ENCODE measurements at regions not wholly inside any gene's neighbourhood (a gene's known extent, or its start where the extent isn't known, plus 50 kb on each side); places are given as distances from the start of the nearest gene placed in this dataset.

GRCh38 chr1:96552451-96552850 is 169.1 kb upstream of the PTBP2 start:
- Histone ChIP-seq H3K36me3 (ENCODE audit: insufficient read depth, low read length) (no peaks in the 10 kb centered on the region), H3K4me3 (ENCODE audit: low read depth, low read length, poor library complexity, severe bottlenecking) (no peak overlapping the region), H3K4me2 (ENCODE audit: low read length) (no peak overlapping the region), H3K4me1 (ENCODE audit: insufficient read depth, low read length, poor library complexity, severe bottlenecking) (no peaks in the 10 kb centered on the region), H2AFZ (ENCODE audit: low read length) (no peak overlapping the region), H4K20me1 (ENCODE audit: insufficient read depth, low read length) (no peaks in the 10 kb centered on the region), H3K79me2 (ENCODE audit: insufficient read depth, low read depth, low read length) (no peaks in the 10 kb centered on the region), H3K9me2 (ENCODE audit: insufficient read depth, low read length) (no peaks in the 10 kb centered on the region), H3K27ac (ENCODE audit: low read depth, low read length, poor library complexity, severe bottlenecking) (no peak overlapping the region), H3K9me3 (ENCODE audit: low read length) (no peaks in the 10 kb centered on the region)
- intact Hi-C loops (cut with micrococcal nuclease; ENCODE audit: unreplicated experiment): no loop called here
- no peak for DNase-seq (ENCODE audit: low spot score)
- TF ChIP-seq CTCF (conservative IDR thresholded peaks at IDR 0.05; ENCODE audit: low read length) (no peak), EZH2phosphoT487 (IDR thresholded peaks at IDR 0.05; ENCODE audit: borderline replicate concordance, low read depth, low read length) (no peak)
- ChIA-PET POLR2A (no interaction called here), CTCF (ENCODE audit: unreplicated experiment) (no interaction called here)
- no TSS peak for BruUV-seq (replicated peaks)

- POLR2A ChIA-PET: interaction anchor here (0.7 kb wide), 1 partner anchor 10 kb away, joined by 3 read pairs; no protein-coding TSS in a partner anchor
- no peaks in the 10 kb centered on the region for H3K9me2 ChIP-seq (ENCODE audit: insufficient read depth, low read length)
- BruUV-seq (replicated peaks): no TSS peak
- TF ChIP-seq CTCF (conservative IDR thresholded peaks at IDR 0.05; ENCODE audit: low read length) (no peak), EZH2phosphoT487 (IDR thresholded peaks at IDR 0.05; ENCODE audit: borderline replicate concordance, low read depth, low read length) (no peak)
- CTCF ChIA-PET (ENCODE audit: unreplicated experiment): no interaction called here
- no peaks in the 10 kb centered on the region for H3K4me1 ChIP-seq (ENCODE audit: insufficient read depth, low read length, poor library complexity, severe bottlenecking)
- H2AFZ ChIP-seq (ENCODE audit: low read length): no peak overlapping the region
- no peaks in the 10 kb centered on the region for H3K36me3 ChIP-seq (ENCODE audit: insufficient read depth, low read length)
- no peaks in the 10 kb centered on the region for H3K79me2 ChIP-seq (ENCODE audit: insufficient read depth, low read depth, low read length)
- H3K4me3 ChIP-seq (ENCODE audit: low read depth, low read length, poor library complexity, severe bottlenecking): no peak overlapping the region
- no peak for DNase-seq (ENCODE audit: low spot score)
- no peak overlapping the region for H3K27ac ChIP-seq (ENCODE audit: low read depth, low read length, poor library complexity, severe bottlenecking)
- no peak overlapping the region for H3K4me2 ChIP-seq (ENCODE audit: low read length)
- intact Hi-C loops (cut with micrococcal nuclease; ENCODE audit: unreplicated experiment): no loop called here
- H4K20me1 ChIP-seq (ENCODE audit: insufficient read depth, low read length): no peaks in the 10 kb centered on the region
- H3K9me3 ChIP-seq (ENCODE audit: low read length): no peaks in the 10 kb centered on the region
Measured at GRCh38 chr1:96553811-96554210, 167.8 kb upstream of the PTBP2 start.

GRCh38 chr1:96554364-96554763 is 167.2 kb upstream of the PTBP2 start:
- Histone ChIP-seq H3K9me2 (ENCODE audit: insufficient read depth, low read length) (no peaks in the 10 kb centered on the region), H2AFZ (ENCODE audit: low read length) (no peak overlapping the region), H3K4me2 (ENCODE audit: low read length) (no peak overlapping the region), H3K27ac (ENCODE audit: low read depth, low read length, poor library complexity, severe bottlenecking) (no peak overlapping the region), H3K4me1 (ENCODE audit: insufficient read depth, low read length, poor library complexity, severe bottlenecking) (no peaks in the 10 kb centered on the region), H3K79me2 (ENCODE audit: insufficient read depth, low read depth, low read length) (no peaks in the 10 kb centered on the region), H4K20me1 (ENCODE audit: insufficient read depth, low read length) (no peaks in the 10 kb centered on the region), H3K36me3 (ENCODE audit: insufficient read depth, low read length) (no peaks in the 10 kb centered on the region), H3K9me3 (ENCODE audit: low read length) (no peaks in the 10 kb centered on the region), H3K4me3 (ENCODE audit: low read depth, low read length, poor library complexity, severe bottlenecking) (no peak overlapping the region)
- intact Hi-C loops (cut with micrococcal nuclease; ENCODE audit: unreplicated experiment): no loop called here
- ChIA-PET POLR2A (interaction anchor here (0.7 kb wide), 1 partner anchor 11 kb away, joined by 3 read pairs; no protein-coding TSS in a partner anchor), CTCF (ENCODE audit: unreplicated experiment) (no interaction called here)
- no TSS peak for BruUV-seq (replicated peaks)
- TF ChIP-seq EZH2phosphoT487 (IDR thresholded peaks at IDR 0.05; ENCODE audit: borderline replicate concordance, low read depth, low read length) (no peak), CTCF (conservative IDR thresholded peaks at IDR 0.05; ENCODE audit: low read length) (no peak)
- no peak for DNase-seq (ENCODE audit: low spot score)

Data from OCI-LY7 (cell line).